Activated CD4-positive, CD25-positive, alpha-beta regulatory T cell treated with anti-CD3 and anti-CD28 coated beads, Interleukin-2, amount 50 U/mL, for 16 hours (primary cell): ENCODE measurements at regions not wholly inside any gene's neighbourhood (a gene's known extent, or its start where the extent isn't known, plus 50 kb on each side); places are given as distances from the start of the nearest gene placed in this dataset.

Source experiments
- DNase-seq: peaks from one replicate; pipeline ENCODE4 v3.0.0-alpha.2; 2020; ENCODE audit warnings: low read depth, low spot score

- no peak for DNase-seq
Observed at GRCh38 chr9:79371948-79372555, 199.7 kb upstream of the TLE4 start.

DNA sequence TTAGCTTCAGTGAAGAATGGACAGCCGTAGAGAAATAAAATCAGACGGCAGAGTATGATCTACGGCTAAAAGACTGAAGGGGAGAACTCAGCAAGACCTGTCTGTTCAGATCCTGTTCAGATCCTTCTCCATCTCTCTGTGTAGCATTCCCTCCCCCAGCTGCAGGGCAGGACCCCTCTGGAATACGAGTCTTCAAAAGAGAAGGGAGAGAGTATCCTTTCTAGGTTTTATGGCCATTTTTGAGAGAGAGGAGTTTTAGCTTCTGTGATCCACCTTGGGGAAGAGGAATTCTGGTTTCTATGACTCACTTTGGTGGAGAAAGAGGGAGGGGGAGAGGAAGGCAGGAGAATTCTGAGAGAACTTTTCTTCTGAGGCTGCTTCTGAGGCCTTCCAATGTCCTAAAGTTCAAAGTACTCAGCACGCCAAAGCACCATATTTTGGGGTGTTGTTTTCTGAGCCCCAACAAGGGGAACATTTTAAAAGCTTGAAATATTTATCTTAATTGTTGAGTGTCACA, 194.4 kb upstream of the TLE4 start:
- no peak for DNase-seq

DNA sequence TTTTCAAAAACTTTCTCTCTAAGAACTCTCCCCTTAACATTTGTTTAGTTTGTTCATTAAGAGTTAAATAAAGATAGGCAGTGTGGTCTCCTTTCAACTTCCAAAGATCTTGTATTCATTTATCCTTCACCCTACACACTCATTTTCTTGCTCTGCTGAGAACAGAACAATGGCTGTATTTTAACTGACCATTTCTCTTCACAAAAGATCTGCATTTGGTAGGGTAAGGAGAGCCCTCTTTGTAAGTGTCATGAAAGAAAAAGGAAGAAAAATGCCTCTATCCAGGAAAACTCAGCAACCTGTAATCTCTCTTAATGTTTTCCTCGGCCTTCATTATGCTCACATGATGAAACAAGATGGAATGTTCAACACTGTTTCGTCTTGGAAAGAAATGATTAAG, 193.7 kb upstream of the TLE4 start:
- DNase-seq, result no peak

DNA sequence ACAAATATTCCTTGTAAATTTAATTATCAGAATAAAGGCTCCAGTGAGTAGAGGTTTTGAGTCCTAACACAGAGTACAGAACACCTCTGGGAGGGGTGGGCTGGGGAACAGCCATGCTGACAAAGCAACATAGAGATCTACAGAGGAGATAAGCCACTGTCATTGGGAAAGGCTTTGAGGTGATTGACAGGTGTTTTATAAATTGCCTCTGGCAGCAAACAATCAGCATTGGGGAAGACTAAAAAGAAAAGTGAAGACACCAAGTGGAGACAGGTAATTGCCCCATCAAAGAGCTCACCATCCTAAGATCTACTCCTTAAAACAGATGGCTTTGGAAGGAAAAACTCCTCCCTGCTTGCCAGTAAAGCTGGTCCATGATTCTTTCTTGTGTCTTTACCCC, 189.7 kb upstream of the TLE4 start:
- no peak for DNase-seq

GRCh38 chr9:79382458-79382857, 189.3 kb upstream of the TLE4 start:
- DNase-seq, result no peak

DNA sequence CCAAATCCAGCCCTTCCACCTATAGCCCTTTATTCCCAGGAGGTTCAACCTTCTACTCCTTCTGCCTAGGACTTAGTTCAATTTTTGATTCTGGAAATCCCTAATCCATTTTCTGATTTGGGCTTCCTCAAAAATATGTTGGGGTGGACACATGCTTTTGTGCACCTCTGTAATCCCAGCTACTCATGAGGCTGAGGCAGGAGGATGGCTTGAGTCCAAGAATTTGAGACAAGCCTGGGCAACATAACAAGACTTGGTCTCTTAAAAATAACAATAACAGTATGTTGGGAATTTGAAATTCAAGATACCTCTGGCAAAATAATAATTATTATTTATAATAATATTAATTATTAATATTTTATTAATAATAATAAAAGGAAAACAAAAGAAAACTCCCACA, 188.7 kb upstream of the TLE4 start:
- no peak for DNase-seq

DNA sequence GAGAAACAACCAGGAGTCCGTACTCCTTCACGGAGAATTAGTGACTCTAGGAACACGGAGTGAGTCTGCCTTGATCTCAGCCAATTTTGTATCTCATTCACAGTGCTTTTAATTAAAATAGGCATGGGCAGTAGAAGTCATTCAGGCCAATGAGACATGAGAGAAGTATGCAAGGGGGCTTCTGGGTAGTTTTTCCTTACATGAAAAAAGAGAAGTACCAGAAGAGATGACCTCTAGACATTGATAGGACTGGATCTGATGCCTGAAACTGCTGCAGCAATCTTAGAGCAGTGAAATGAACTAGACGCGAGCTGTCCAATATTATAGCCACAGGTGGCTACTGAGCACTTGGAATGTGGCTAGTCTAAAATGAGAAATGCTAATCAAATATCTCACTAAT, 187.7 kb upstream of the TLE4 start:
- DNase-seq, result no peak

- no peak for DNase-seq
Observed at GRCh38 chr9:79384501-79384900, 187.3 kb upstream of the TLE4 start.

DNA sequence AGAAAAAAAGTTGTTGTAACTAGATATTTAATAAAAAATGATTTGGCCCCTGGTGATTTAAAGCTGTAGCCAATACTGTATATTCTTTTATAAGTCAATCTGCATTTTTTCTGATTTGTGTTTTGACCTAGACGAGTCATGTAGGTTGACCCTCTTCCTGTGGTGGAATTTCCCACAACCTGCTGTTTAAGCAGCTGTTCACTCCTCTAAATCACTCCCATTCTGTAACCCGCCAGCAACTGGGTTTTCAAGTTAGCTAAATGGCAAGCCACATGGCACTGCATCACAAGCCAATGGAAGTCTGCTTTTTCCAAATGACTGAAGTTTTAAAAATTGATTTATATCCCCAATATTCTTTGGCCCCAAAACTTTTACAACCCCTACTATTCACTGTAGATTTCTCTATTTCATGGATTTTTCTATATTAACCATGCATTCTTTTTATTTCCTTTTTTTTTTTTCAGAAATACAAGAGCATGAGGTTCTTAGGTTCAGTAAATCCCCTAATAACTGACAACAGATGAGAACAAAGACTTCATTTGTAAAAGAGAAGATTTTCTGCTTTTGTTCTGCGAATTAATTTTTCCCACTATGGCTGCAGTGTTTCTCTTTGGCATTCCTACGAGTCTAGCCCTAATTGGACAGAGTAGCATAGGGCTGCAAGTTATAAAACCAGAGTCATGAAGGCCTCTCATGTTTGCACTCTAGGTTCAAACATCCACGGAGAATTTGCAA, 184.5 kb upstream of the TLE4 start:
- no peak for DNase-seq

DNA sequence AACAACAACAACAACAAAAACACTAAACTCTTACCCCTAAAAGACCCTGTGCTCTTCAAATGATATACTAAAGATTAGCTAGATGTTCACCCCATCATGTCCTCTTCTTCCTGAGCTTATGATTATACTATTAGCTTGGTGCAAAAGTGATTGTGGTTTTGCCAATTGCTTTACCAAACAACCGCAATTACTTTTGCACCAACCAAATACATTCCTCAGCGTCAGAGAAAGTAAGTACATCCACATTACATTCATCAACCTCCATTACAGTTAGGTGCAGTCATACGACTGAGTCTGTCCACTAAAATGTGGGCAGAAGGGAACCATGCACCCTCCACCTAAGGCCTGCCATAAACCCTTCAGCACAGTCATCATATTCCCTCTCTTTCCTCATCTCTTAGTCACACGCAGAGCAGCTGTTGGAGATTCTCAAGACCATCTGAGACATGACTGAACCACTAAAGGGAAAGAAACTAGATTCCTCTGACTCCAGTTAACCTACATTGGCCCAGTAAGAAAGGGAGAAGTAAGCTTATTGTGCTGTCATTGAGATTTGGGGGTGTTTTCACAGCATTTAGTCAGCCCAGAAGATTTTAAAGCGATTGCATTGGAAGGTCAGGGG, 181.6 kb upstream of the TLE4 start:
- no peak for DNase-seq

DNA sequence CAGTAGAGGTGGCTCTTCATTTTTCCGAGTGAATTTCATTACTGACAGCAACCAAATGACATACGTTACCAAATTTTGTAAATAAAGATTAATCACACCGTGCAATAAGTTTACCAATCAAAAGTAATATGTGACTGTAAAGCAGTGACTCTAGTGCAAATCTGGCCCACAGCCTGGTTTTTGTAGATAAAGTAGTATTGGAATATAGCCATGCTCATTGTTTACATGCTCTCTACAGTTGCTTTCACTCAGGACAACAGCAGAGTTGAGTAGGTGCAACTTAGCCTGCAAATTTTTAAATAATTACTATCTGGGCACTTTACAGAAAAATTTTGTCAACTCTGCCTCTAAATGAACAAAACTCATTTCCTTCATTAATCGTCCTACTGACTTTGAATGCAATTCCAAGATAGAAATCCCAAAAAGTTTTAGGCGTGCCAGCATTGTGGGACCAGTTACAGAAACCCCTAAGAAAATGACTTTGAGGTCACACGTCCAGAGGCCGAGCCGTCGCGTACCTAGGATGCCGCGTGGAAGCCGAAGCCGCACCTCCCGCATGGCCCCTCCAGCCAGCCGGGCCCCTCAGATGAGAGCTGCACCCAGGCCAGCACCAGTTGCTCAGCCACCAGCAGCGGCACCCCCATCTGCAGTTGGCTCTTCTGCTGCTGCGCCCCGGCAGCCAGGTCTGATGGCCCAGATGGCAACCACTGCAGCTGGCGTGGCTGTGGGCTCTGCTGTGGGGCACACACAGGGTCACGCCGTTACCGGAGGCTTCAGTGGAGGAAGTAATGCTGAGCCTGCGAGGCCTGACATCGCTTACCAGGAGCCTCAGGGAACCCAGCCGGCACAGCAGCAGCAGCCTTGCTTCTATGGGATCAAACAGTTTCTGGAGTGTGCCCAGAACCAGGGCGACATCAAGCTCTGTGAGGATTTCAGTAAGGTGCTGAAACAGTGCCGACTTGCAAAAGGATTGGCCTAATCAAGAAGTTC, 180.7 kb upstream of the TLE4 start:
- no peak for DNase-seq

DNA sequence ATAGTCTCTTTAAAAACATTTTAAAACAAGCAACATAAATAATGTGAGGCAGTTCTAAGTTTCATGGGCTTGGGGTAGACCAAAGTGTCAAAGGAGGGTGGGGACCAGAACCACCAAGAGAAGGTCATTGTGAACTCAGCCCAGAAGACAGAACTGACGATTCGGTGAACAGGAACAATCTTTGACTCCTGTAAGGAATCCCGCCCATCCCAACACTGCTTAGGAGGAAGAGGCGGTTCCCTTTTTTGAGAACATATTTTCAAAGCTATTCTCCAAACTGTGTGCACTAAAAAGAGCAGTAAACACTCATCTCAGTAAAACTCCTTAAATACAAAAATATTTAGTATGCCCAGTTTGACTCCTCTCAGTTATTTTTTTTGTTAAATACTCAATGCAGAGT, 176.5 kb upstream of the TLE4 start:
- no peak for DNase-seq

GRCh38 chr9:79395755-79396154, 176.0 kb upstream of the TLE4 start:
- DNase-seq, result no peak

DNA sequence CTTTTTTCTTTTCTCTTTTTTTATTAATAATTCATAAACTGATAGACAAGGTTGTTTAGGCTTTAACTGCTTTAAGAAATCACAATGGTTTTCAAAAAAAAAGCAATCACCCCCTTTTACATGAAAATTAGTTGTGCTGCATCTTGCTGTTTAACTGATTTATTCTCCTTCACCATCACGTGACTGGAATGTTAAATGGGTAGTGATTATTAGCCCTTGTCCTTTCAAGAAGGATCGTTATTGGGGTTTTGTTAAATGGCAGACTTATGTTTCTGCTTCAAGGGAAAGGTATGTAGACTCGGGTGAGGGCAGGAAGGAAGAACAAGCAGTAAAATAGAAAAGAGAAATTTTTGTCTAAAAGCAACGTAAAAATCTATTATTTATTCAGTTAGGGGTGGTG, 175.6 kb upstream of the TLE4 start:
- DNase-seq, result no peak

GRCh38 chr9:79403495-79403894, 168.3 kb upstream of the TLE4 start:
- no peak for DNase-seq

DNA sequence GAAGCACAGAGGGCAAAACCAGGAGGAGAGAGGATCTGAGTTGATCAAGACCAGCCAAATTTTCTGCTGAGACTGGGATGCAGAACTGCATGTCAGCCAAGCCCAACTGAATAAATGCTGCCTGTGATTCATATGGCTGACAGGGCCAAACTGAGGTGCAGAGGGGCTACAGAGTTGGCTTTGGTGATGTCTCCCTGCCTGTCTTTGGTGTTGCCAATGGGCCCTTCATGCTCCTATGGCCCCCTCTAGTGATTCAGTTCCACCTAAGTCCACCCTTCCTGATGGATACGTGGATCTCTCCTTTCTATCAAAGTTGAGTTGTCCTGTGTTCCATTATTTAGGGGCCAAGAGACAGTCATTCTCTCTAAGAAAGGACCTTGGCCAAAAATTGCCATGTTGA, 163.6 kb upstream of the TLE4 start:
- DNase-seq, result no peak

DNA sequence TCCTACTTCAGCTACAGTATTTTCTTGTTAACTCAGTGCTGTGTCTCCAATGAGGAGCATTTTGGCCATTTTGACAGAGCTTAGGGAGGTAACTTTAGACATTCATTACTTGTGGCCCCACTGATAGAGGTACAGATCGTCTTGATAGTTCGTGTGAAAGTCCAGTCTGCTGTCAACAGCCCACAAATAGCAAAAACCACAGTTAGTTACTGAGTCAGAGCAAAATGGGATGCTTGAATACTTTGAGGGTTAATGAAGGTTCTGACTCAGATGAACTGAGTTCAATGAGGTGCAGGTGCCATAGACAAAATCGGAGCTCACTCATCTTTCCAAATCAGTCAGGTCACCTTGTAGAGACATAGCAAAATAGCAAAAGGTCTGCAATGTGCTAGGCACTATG, 163.1 kb upstream of the TLE4 start:
- no peak for DNase-seq

DNA sequence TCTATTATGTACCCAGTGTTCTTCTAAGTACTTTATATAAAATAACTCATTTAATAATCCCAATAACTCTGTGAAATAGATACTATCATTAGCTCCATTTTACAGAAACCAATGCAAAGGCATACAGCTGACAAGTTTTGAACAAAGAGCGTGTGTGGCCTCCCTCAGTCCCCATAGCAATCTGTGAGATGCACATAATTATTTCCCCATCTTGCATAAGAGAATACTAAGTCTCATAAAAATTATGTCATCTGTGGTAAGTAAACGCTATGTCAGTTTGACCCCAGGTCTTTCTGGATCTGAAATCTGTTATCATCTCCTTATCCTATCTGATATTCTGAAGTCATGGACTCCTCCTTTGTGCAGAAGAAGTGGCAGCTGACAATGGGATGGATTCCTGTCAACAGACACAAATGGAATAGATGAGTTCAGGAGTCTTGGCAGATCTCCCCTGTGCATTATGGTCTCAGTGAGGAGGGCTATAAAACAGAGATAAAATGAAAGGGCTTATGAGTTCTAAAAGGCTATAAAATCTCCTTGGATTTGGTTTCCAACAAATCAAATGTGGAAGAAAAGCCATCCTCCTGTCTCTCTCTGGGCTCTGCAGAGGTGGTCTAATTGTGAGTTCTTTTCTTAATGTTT, 162.5 kb upstream of the TLE4 start:
- no peak for DNase-seq

GRCh38 chr9:79425840-79426239, 145.9 kb upstream of the TLE4 start:
- no peak for DNase-seq

DNA sequence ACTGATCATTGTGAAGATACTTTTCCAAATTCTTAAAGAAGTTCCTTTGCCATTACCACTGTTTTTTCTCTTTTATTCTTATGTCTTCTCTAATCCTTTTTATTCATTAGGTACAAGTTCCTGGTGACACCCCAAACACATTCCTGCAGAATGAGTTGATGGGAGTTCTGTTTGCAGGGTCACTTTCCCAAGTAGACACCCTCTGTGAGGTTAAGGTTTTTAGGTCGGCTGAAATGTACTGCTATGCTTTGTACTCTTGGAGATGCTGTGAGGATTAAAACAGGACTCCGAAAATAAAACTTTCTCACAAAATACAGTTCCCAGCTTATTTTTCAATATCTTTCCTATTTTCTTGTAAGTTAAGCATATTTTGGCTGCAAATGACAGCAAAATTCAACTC, 143.3 kb upstream of the TLE4 start:
- no peak for DNase-seq

- DNase-seq, result no peak
Observed at GRCh38 chr9:79430619-79431018, 141.1 kb upstream of the TLE4 start.
